NCI-H1092 treated with DMSO at 0.1 percent for 48 hours (cell line): ENCODE measurements at regions not wholly inside any gene's neighbourhood (a gene's known extent, or its start where the extent isn't known, plus 50 kb on each side); places are given as distances from the start of the nearest gene placed in this dataset.
"Not testable (repeated sequence)": the region's sequence is repeated elsewhere in the genome, so short reads cannot be mapped to it uniquely, and the experiment has no call there.

Experiments
- DNase-seq: peaks from one replicate; lab custom pipeline; 2025; lab: John Stamatoyannopoulos, UW

- DNase-seq: no peak
Observed at GRCh38 chr2:65605058-65605742, 172.8 kb upstream of the SPRED2 start.

- no peak for DNase-seq
Observed at GRCh38 chr2:65604246-65604645, 171.8 kb upstream of the SPRED2 start.

GRCh38 chr2:65602603-65603235 lies 170.3 kb upstream of the SPRED2 start:
- DNase-seq: no peak

GRCh38 chr2:65600871-65601270 lies 168.5 kb upstream of the SPRED2 start:
- not testable (repeated sequence) for DNase-seq

GRCh38 chr2:65600351-65600750 lies 168.0 kb upstream of the SPRED2 start:
- DNase-seq: not testable (repeated sequence)

- DNase-seq: no peak
Observed at GRCh38 chr2:65599693-65600092, 167.3 kb upstream of the SPRED2 start.

- no peak for DNase-seq
Observed at GRCh38 chr2:65598996-65599395, 166.6 kb upstream of the SPRED2 start.

- DNase-seq: no peak
Observed at GRCh38 chr2:65598264-65598663, 165.9 kb upstream of the SPRED2 start.

GRCh38 chr2:65595630-65596029 lies 163.2 kb upstream of the SPRED2 start:
- DNase-seq: no peak

- no peak for DNase-seq
Observed at GRCh38 chr2:65594150-65594549, 161.8 kb upstream of the SPRED2 start.

GRCh38 chr2:65589667-65590066 lies 157.3 kb upstream of the SPRED2 start:
- DNase-seq: no peak

GRCh38 chr2:65587779-65588178 lies 155.4 kb upstream of the SPRED2 start:
- no peak for DNase-seq

- no peak for DNase-seq
Observed at GRCh38 chr2:65586516-65586915, 154.1 kb upstream of the SPRED2 start.

GRCh38 chr2:65583061-65583460 lies 150.7 kb upstream of the SPRED2 start:
- no peak for DNase-seq

- no peak for DNase-seq
Observed at GRCh38 chr2:65582364-65582763, 150.0 kb upstream of the SPRED2 start.

- DNase-seq: no peak
Observed at GRCh38 chr2:65580824-65581223, 148.4 kb upstream of the SPRED2 start.

GRCh38 chr2:65579506-65580235 lies 147.3 kb upstream of the SPRED2 start:
- DNase-seq: no peak

GRCh38 chr2:65577654-65578053 lies 145.3 kb upstream of the SPRED2 start:
- no peak for DNase-seq

GRCh38 chr2:65576861-65577601 lies 144.6 kb upstream of the SPRED2 start:
- no peak for DNase-seq

- no peak for DNase-seq
Observed at GRCh38 chr2:65576278-65576677, 143.9 kb upstream of the SPRED2 start.

GRCh38 chr2:65574993-65575392 lies 142.6 kb upstream of the SPRED2 start:
- DNase-seq: no peak

GRCh38 chr2:65568656-65569440 lies 136.4 kb upstream of the SPRED2 start:
- DNase-seq: not testable (repeated sequence)
